C4-2B (cell line): ENCODE measurements at regions not wholly inside any gene's neighbourhood (a gene's known extent, or its start where the extent isn't known, plus 50 kb on each side); places are given as distances from the start of the nearest gene placed in this dataset.

ENCODE experiments used
- CTCF ChIP-seq: fragments of 450-650 bp; conservative IDR thresholded peaks from 2 replicates; pipeline ENCODE4 v1.5.1; 2017; ENCODE audit warnings: mild to moderate bottlenecking
- ZFX ChIP-seq: fragments of 450-650 bp; IDR thresholded peaks from 2 replicates; pipeline ENCODE4 v1.6.1; 2017

GRCh38 chr5:175104677-175105076, 339.3 kb downstream of the DRD1 start:
- TF ChIP-seq ZFX (no peak), CTCF (no peak)
